SK-N-SH (cell line): ENCODE measurements at regions not wholly inside any gene's neighbourhood (a gene's known extent, or its start where the extent isn't known, plus 50 kb on each side); places are given as distances from the start of the nearest gene placed in this dataset.

Source experiments
- CTCF ChIP-seq: fragments of 200-600 bp; sonication (generic); IDR thresholded peaks from 2 replicates; pipeline ENCODE4 v1.6.1; 2017; ENCODE audit warnings: antibody characterized with exemption, mild to moderate bottlenecking, moderate library complexity
- FOSL2 ChIP-seq: IDR thresholded peaks from 2 replicates; pipeline ENCODE4 v1.4.0; 2012; ENCODE audit warnings: low read depth, mild to moderate bottlenecking, moderate library complexity, borderline replicate concordance
- FOXM1 ChIP-seq: IDR thresholded peaks from 2 replicates; pipeline ENCODE4 v1.4.0; 2012; ENCODE audit warnings: low read depth, mild to moderate bottlenecking
- NRF1 ChIP-seq: IDR thresholded peaks from 2 replicates; pipeline ENCODE4 v1.6.1; 2012; ENCODE audit warnings: low read depth, mild to moderate bottlenecking, low read length
- SMC3 ChIP-seq: IDR thresholded peaks from 2 replicates; pipeline ENCODE4 v1.6.1; 2012; ENCODE audit warnings: low read depth, low read length, improper control_type of control experiment
- TF ChIP-seq, protein P1 (sequence below): IDR thresholded peaks from 2 replicates; pipeline ENCODE4 v1.4.0; 2012; ENCODE audit warnings: low read depth, borderline replicate concordance

DNA sequence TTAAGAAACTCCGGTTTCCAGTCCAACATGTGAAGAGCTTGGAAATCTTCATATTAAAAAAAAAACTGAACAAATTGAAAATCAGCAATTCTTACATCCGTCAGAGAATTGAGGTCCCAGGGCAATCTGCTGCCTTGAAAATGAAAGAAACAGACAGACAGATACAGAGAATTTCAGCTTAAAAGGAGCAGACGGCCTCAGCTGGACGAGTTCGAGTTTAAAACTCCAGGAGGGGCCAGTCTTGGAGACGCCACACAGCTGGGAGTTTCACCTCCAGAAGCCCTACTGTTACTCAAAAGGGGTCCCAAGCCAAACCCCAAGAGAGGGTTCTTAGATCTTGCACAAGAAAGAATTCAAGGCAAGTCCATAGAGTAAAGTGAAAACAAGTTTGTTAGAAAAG lies 226.5 kb upstream of the ARL4C start:
- TF ChIP-seq FOXM1 (no peak), CTCF (no peak), FOSL2 (no peak), NRF1 (no peak), SMC3 (no peak)
- TF ChIP-seq, protein P1, sequence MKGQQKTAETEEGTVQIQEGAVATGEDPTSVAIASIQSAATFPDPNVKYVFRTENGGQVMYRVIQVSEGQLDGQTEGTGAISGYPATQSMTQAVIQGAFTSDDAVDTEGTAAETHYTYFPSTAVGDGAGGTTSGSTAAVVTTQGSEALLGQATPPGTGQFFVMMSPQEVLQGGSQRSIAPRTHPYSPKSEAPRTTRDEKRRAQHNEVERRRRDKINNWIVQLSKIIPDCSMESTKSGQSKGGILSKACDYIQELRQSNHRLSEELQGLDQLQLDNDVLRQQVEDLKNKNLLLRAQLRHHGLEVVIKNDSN = no peak
